Progenitor cell of endocrine pancreas (in vitro differentiated cells): ENCODE measurements at regions not wholly inside any gene's neighbourhood (a gene's known extent, or its start where the extent isn't known, plus 50 kb on each side); places are given as distances from the start of the nearest gene placed in this dataset.
"Not testable (repeated sequence)": the region's sequence is repeated elsewhere in the genome, so short reads cannot be mapped to it uniquely, and the experiment has no call there.

Experiments
- DNase-seq: peaks from one replicate; pipeline ENCODE4 v3.0.0; 2021; ENCODE audit warnings: low spot score; ENCODE audit not compliant: unreplicated experiment
- H3K27ac Mint-ChIP-seq: 2 replicates; pipeline ENCODE4 v1.8.0; 2021; ENCODE audit warnings: mild to moderate bottlenecking, moderate library complexity, mixed read lengths
- H3K27me3 Mint-ChIP-seq: 2 replicates; pipeline ENCODE4 v1.8.0; 2021; ENCODE audit warnings: mixed read lengths
- H3K36me3 Mint-ChIP-seq: 2 replicates; pipeline ENCODE4 v1.8.0; 2022; ENCODE audit warnings: mixed read lengths; ENCODE audit not compliant: insufficient read depth
- H3K4me1 Mint-ChIP-seq: 2 replicates; pipeline ENCODE4 v1.8.0; 2021; ENCODE audit warnings: low read depth, mixed read lengths
- H3K4me3 Mint-ChIP-seq: 2 replicates; pipeline ENCODE4 v1.8.0; 2021; ENCODE audit warnings: low read depth, mild to moderate bottlenecking, moderate library complexity, mixed read lengths
- H3K9me3 Mint-ChIP-seq: 2 replicates; pipeline ENCODE4 v1.8.0; 2021; ENCODE audit warnings: low read depth, mixed read lengths
- TF ChIP-seq, protein P1 (sequence below): fragments of 200-600 bp; sonication (generic); IDR thresholded peaks from one replicate; pipeline ENCODE4 v1.5.0; 2021; ENCODE audit warnings: antibody characterized with exemption, mild to moderate bottlenecking; ENCODE audit not compliant: unreplicated experiment

GRCh38 chrX:1750267-1750666, 135.4 kb downstream of the ASMT start:
- no peak overlapping the region for H3K27ac Mint-ChIP-seq
- no peak overlapping the region for H3K4me3 Mint-ChIP-seq
- no peaks in the 10 kb centered on the region for H3K27me3 Mint-ChIP-seq
- no peak for DNase-seq
- TF ChIP-seq, protein P1, sequence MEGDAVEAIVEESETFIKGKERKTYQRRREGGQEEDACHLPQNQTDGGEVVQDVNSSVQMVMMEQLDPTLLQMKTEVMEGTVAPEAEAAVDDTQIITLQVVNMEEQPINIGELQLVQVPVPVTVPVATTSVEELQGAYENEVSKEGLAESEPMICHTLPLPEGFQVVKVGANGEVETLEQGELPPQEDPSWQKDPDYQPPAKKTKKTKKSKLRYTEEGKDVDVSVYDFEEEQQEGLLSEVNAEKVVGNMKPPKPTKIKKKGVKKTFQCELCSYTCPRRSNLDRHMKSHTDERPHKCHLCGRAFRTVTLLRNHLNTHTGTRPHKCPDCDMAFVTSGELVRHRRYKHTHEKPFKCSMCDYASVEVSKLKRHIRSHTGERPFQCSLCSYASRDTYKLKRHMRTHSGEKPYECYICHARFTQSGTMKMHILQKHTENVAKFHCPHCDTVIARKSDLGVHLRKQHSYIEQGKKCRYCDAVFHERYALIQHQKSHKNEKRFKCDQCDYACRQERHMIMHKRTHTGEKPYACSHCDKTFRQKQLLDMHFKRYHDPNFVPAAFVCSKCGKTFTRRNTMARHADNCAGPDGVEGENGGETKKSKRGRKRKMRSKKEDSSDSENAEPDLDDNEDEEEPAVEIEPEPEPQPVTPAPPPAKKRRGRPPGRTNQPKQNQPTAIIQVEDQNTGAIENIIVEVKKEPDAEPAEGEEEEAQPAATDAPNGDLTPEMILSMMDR, result no peak
- H3K9me3 Mint-ChIP-seq, result no peaks in the 10 kb centered on the region
- H3K36me3 Mint-ChIP-seq, result no peaks in the 10 kb centered on the region
- no peaks in the 10 kb centered on the region for H3K4me1 Mint-ChIP-seq

DNA sequence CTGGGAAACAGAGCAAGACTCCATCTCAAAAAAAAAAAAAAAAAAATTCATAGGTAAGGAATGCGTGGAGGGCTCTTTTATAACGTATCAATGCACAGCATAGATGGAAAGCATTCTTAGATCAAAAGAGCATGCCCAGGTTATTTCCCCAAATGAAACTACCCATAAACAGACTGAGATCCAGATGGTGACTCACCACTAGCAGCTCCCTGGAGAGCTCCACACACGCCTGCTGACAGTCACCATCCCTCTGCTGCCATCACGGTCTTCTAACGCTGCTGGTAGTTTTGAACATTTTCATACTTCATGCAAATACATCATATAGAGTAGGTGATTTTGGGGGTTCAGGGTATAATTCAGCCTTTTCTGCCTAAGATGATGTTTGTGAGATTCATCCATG, 136.9 kb downstream of the ASMT start:
- H3K4me1 Mint-ChIP-seq, result no peaks in the 10 kb centered on the region
- H3K27ac Mint-ChIP-seq, result no peak overlapping the region
- peaks cover under 1% of the 10 kb centered on the region for H3K9me3 Mint-ChIP-seq
- H3K4me3 Mint-ChIP-seq, result no peak overlapping the region
- H3K27me3 Mint-ChIP-seq, result no peaks in the 10 kb centered on the region
- DNase-seq, result no peak
- TF ChIP-seq, protein P1, result no peak
- H3K36me3 Mint-ChIP-seq, result no peaks in the 10 kb centered on the region

GRCh38 chrX:1752799-1753198, 137.9 kb downstream of the ASMT start:
- not testable (repeated sequence) for H3K4me3 Mint-ChIP-seq

GRCh38 chrX:1754077-1754476, 139.2 kb downstream of the ASMT start:
- no peaks in the 10 kb centered on the region for H3K27me3 Mint-ChIP-seq
- H3K4me1 Mint-ChIP-seq, result no peaks in the 10 kb centered on the region
- DNase-seq, result no peak
- no peak overlapping the region for H3K27ac Mint-ChIP-seq
- H3K36me3 Mint-ChIP-seq, result peaks cover 6% of the 10 kb centered on the region
- TF ChIP-seq, protein P1, result no peak
- peaks cover 18% of the 10 kb centered on the region for H3K9me3 Mint-ChIP-seq
- H3K4me3 Mint-ChIP-seq, result no peak overlapping the region

More at GRCh38 chrX:1752799-1753198, 137.9 kb downstream of the ASMT start:
- H3K9me3 Mint-ChIP-seq, H3K27ac Mint-ChIP-seq, H3K27me3 Mint-ChIP-seq, H3K36me3 Mint-ChIP-seq, DNase-seq, H3K4me1 Mint-ChIP-seq: not testable (repeated sequence)

- H3K27me3 Mint-ChIP-seq, result no peaks in the 10 kb centered on the region
- no peak for DNase-seq
- H3K9me3 Mint-ChIP-seq, result peaks cover 8% of the 10 kb centered on the region
- TF ChIP-seq, protein P1, result no peak
- no peak overlapping the region for H3K4me3 Mint-ChIP-seq
- no peak overlapping the region for H3K27ac Mint-ChIP-seq
- H3K4me1 Mint-ChIP-seq, result no peaks in the 10 kb centered on the region
- peaks cover 3% of the 10 kb centered on the region for H3K36me3 Mint-ChIP-seq
Observed at GRCh38 chrX:1763294-1763693, 148.4 kb downstream of the ASMT start.

DNA sequence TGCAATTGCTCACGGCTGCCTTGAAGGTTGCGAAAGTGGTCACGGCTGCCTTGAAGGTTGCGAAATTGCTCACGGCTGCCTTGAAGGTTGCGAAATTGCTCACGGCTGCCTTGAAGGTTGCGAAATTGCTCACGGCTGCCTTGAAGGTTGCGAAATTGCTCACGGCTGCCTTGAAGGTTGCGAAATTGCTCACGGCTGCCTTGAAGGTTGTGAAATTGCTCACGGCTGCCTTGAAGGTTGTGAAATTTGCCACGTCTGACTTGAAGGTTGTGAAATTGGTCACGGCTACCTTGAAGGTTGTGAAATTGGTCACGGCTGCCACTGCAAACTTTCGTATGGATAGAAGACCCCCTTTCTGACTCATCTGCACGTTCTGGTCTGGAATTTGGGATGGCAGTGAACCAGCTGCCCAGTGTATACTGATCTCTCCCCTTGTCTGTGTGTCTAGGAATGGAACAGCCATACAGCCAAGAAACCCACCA, 150.1 kb downstream of the ASMT start:
- not testable (repeated sequence) for DNase-seq, H3K27ac Mint-ChIP-seq, H3K27me3 Mint-ChIP-seq, H3K4me3 Mint-ChIP-seq, H3K9me3 Mint-ChIP-seq, H3K4me1 Mint-ChIP-seq, H3K36me3 Mint-ChIP-seq
